Lower lobe of right lung (tissue), 2 donors: ENCODE measurements at regions not wholly inside any gene's neighbourhood (a gene's known extent, or its start where the extent isn't known, plus 50 kb on each side); places are given as distances from the start of the nearest gene placed in this dataset.

Experiments
- ATAC-seq, 2 donors: fragments of 200-7000 bp; cut with Tn5 transposase; one replicate each; pipeline ENCODE4 v1.9.1; 2020 to 2022; ENCODE audit warnings: mild to moderate bottlenecking in 2 of 2, moderate library complexity in 2 of 2
- DNase-seq: peaks from one replicate; pipeline ENCODE4 v3.0.0-alpha.2; 2020
- H3K27ac ChIP-seq: fragments of 200-600 bp; one replicate; pipeline ENCODE4 v1.8.0; 2022
- H3K27me3 ChIP-seq: fragments of 200-600 bp; one replicate; pipeline ENCODE4 v1.8.0; 2022; ENCODE audit warnings: low read depth
- H3K36me3 ChIP-seq: fragments of 200-600 bp; one replicate; pipeline ENCODE4 v1.8.0; 2022; ENCODE audit warnings: mild to moderate bottlenecking
- H3K4me1 ChIP-seq: fragments of 200-600 bp; one replicate; pipeline ENCODE4 v1.8.0; 2022
- H3K4me3 ChIP-seq: fragments of 200-600 bp; one replicate; pipeline ENCODE4 v1.8.0; 2022; ENCODE audit warnings: mild to moderate bottlenecking
- H3K9me3 ChIP-seq: fragments of 200-600 bp; one replicate; pipeline ENCODE4 v1.8.0; 2022
- intact Hi-C: fragments of 100-400 bp; cut with DNase I; formaldehyde crosslinking; loops from one replicate; pipeline ENCODE4 v1.11.0; 2022
- TF ChIP-seq, protein P1 (sequence below): fragments of 200-600 bp; IDR thresholded peaks from one replicate; pipeline ENCODE4 v1.8.0; 2022; ENCODE audit warnings: antibody characterized with exemption, mild to moderate bottlenecking
- donor health status: DM: no; HTN: yes; CAD: no; lungs with severe emphysema.

DNA sequence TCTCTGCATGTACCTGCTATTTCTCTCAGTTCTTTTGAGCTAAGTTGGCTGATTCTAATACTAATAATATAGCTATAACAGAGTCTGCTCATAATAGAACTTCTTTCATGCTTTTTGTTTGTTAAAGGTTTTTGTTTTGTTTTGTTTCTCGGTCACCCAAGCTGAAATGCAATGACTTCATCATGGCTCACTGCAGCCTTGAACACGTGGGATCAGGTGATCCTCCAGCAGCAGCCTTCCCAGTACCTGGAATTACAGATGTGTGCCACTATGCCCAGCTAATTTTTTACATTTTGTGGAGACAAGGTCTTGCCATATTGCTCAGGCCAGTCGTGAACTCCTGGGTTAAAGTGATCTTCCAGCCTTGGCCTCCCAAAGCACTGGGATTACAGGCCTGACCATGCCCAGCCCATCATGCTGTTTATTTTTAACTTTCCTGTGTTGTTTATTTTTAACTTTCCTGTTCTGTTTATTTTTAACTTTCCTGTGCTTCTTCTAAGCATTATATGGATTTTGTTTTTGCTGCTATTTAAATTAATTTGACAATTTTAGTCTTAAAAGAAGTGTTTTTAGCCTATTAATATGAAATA lies 763.8 kb upstream of the CDH7 start:
- ATAC-seq: no peak
- intact Hi-C loops: no loop called here
- Histone ChIP-seq H3K4me3 (no peak overlapping the region), H3K27me3 (no peaks in the 10 kb centered on the region), H3K36me3 (no peaks in the 10 kb centered on the region), H3K27ac (no peak overlapping the region), H3K9me3 (no peaks in the 10 kb centered on the region), H3K4me1 (no peaks in the 10 kb centered on the region)
- no peak for DNase-seq
- TF ChIP-seq, protein P1, sequence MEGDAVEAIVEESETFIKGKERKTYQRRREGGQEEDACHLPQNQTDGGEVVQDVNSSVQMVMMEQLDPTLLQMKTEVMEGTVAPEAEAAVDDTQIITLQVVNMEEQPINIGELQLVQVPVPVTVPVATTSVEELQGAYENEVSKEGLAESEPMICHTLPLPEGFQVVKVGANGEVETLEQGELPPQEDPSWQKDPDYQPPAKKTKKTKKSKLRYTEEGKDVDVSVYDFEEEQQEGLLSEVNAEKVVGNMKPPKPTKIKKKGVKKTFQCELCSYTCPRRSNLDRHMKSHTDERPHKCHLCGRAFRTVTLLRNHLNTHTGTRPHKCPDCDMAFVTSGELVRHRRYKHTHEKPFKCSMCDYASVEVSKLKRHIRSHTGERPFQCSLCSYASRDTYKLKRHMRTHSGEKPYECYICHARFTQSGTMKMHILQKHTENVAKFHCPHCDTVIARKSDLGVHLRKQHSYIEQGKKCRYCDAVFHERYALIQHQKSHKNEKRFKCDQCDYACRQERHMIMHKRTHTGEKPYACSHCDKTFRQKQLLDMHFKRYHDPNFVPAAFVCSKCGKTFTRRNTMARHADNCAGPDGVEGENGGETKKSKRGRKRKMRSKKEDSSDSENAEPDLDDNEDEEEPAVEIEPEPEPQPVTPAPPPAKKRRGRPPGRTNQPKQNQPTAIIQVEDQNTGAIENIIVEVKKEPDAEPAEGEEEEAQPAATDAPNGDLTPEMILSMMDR: no peak

DNA sequence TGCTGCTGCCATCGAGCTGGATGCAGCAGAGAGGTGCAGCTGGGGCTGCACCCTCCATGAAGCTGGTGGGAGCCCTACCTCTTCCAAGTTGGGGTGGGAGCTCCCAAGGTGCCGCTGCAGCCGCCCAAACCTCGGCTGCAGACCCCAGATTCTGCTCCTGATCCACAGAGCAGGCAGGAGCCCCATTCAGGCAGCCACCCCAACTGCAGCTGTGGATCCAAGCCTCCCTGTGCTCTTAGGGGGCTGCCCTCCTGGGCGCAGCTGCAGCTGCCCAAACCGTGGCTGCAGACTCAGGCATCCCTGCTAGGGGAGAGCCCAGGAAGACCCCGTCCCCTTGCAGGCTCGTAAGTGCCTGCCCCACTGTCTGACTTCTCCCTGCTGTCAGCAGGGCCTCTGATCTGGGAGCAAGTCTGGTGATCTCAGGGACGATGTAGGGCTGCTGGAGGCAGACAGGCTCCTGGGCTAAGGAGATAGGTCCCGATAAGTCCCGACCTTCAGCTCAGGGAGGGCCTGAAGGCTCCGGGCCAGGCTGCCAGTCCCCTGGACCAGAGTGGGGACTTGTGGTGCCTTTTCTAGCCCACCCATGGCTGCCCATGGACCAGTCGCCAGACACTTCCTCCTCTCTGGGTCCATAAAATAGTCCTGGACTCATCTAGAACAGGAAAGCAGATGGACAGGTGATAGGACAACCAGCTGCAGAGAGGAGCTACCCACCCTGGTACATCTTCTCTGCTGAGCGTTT lies 767.1 kb upstream of the CDH7 start:
- TF ChIP-seq, protein P1: no peak
- Histone ChIP-seq H3K36me3 (no peaks in the 10 kb centered on the region), H3K27ac (no peak overlapping the region), H3K4me1 (no peaks in the 10 kb centered on the region), H3K27me3 (no peaks in the 10 kb centered on the region), H3K4me3 (no peak overlapping the region), H3K9me3 (no peaks in the 10 kb centered on the region)
- ATAC-seq (peak in 1 of 2 donors; percentile 45), DNase-seq (no peak)
- intact Hi-C loops: no loop called here

DNA sequence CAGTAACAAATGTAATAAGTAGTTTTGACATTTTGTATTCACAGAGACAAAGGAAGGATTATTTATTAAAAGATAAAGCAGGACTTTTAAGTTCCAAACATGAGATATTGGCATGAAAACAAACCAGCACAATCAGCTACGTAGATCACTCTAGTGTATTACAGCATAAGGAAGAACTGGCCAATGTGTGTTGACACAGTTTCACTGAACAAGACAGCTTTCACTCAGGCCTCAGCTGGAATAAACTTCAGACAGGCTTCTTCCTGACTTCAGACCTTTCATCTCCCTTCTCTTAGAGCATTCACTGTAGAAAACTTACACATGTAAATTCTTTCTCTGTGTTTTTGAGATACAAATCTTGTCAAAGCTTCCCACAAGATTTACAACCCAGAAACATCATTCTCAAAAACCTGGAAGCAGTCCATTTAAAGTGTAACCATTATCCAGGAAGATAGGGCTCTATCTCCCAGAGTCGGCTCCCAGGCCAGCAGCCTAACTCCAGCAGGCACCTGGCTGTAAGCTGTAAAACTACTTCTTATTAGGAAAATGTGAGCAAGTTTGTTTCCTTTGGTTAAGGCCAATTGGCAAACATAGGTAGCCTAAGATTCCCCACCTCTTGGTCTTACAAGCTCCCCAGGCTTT lies 768.3 kb upstream of the CDH7 start:
- H3K36me3 ChIP-seq: no peaks in the 10 kb centered on the region
- no peak for ATAC-seq
- no peaks in the 10 kb centered on the region for H3K4me1 ChIP-seq
- no peak overlapping the region for H3K27ac ChIP-seq
- TF ChIP-seq, protein P1: no peak
- intact Hi-C loops: no loop called here
- H3K9me3 ChIP-seq: no peaks in the 10 kb centered on the region
- DNase-seq: no peak
- H3K4me3 ChIP-seq: no peak overlapping the region
- H3K27me3 ChIP-seq: no peaks in the 10 kb centered on the region

DNA sequence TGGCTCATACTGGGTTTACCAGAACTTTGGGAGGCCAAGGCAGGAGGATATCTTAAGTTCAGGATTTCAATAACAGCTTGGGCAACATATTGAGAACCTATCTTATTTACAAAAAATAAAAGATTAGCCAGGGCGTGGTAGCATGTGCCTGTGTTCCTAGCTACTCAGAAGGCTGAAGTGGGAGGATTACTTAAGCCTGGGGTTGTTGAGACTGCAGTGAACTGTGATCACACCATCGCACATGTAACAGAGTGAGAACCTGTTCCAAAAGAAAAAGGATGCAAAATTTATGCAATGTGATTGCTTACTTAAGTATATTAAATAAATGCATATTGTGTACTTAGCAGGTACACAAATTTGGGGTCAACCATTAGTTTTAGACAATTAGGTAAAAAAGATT lies 768.9 kb upstream of the CDH7 start:
- H3K27me3 ChIP-seq: no peaks in the 10 kb centered on the region
- no peak overlapping the region for H3K27ac ChIP-seq

DNA sequence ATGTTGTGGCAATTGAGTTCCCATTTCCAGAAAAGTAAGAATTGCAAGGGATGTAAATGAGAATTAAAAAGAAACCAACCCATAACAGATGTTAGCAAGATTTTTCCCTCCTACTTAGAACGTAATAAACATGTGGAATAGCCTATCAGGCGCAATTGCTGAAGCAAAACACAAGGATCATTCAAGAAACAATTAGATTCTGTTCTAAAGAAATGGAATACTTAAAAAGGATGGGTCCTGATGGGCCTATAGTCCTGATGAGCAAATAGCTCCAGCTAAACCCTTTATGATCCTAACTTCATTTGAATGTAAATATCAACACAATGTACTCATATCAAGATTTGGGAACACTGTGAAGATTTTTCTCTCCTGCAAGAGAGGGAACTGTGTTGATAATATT lies 771.0 kb upstream of the CDH7 start:
- ATAC-seq (no peak), DNase-seq (no peak)
- Histone ChIP-seq H3K4me1 (no peaks in the 10 kb centered on the region), H3K27ac (no peak overlapping the region), H3K9me3 (no peaks in the 10 kb centered on the region), H3K27me3 (no peaks in the 10 kb centered on the region), H3K4me3 (no peak overlapping the region), H3K36me3 (no peaks in the 10 kb centered on the region)
- TF ChIP-seq, protein P1: no peak
- intact Hi-C loops: no loop called here

More for the DNA sequence above, 768.9 kb upstream of the CDH7 start:
- intact Hi-C loops: no loop called here
- ATAC-seq: peak in 1 of 2 donors; percentile 52
- Histone ChIP-seq H3K4me1 (no peaks in the 10 kb centered on the region), H3K4me3 (no peak overlapping the region), H3K9me3 (no peaks in the 10 kb centered on the region), H3K36me3 (no peaks in the 10 kb centered on the region)
- no peak for DNase-seq
- TF ChIP-seq, protein P1: no peak
